NCI-H1092 treated with DMSO at 0.1 percent for 48 hours (cell line): ENCODE measurements at regions not wholly inside any gene's neighbourhood (a gene's known extent, or its start where the extent isn't known, plus 50 kb on each side); places are given as distances from the start of the nearest gene placed in this dataset.
"Not testable (repeated sequence)": the region's sequence is repeated elsewhere in the genome, so short reads cannot be mapped to it uniquely, and the experiment has no call there.

ENCODE experiments used
- DNase-seq: peaks from one replicate; lab custom pipeline; 2025; lab: John Stamatoyannopoulos, UW

- no peak for DNase-seq
These were observed 160.7 kb upstream of the LDB2 start for GRCh38 chr4:17058916-17059741.

GRCh38 chr4:17058536-17058915 is 160.1 kb upstream of the LDB2 start:
- DNase-seq, result no peak

GRCh38 chr4:17057035-17057434 is 158.6 kb upstream of the LDB2 start:
- DNase-seq, result no peak

- no peak for DNase-seq
These were observed 157.3 kb upstream of the LDB2 start for GRCh38 chr4:17055788-17056187.

- no peak for DNase-seq
These were observed 147.4 kb upstream of the LDB2 start for GRCh38 chr4:17045866-17046265.

DNA sequence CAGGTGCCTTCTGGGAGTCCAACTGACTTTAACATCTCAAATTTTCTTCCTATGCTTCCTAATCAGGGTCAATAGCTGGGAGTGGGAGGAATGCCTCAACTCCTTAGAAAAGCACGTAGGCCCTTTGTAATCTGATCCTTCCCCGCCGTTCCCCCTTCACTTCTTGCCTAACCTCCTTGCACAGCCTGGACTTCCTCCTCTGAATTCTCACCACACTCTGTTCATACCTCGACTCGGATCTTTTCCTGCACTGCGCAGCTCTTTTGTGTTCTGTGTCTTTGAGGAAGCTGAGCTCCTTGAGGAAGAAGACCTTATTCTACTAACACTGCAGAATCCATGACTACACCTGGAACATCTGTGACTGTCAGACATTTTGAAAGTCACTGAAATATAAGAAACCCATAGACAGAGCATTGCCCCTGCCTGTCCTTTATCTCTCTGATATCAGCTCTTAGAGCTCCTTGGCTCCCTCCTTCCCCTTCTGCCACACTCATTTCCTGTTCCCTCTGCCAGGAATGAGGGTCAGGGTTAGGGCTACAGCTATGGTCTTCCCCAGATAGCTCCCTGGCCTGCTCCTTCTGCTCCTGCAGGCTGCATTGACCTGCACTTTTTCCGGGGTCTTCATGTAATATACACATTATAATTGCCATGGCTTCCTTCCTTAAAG is 140.2 kb upstream of the LDB2 start:
- DNase-seq, result no peak

GRCh38 chr4:17033768-17034181 is 135.3 kb upstream of the LDB2 start:
- no peak for DNase-seq

GRCh38 chr4:17033025-17033767 is 134.8 kb upstream of the LDB2 start:
- no peak for DNase-seq

DNA sequence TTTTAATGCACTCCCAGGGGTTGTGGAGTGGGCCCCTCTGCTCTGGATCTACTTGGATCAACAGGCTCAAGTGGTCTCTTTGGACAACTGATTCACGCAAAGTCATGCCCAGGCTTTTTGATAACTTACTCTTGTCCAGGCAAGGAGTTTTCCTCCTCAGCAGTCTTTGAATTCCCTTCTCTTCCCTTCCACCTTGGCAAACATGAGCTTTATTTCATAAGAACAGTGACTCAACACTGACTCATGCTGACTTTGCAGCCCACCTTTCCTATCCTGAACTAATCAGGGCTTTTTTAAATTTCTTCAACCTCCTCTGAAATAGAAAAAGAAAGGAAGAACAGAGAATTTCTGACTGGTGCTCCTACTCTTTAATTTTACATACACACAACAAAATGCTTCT is 132.1 kb upstream of the LDB2 start:
- no peak for DNase-seq

DNA sequence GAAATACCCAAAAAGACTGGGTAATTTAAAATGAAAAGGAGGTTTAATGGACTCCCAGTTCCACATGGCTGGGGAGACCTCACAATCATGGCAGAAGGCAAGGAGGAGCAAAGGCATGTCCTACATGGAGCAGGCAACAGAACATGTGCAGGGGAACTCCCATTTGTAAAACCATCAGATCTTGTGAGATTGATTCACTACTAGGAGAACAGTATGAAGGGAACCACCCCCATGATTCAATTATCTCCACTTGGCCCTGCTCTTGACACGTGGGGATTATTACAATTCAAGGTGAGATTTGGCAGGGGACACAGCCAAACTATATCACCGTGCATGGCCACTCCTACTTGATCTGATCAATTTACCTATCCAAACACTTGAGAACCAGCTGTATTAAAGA is 131.5 kb upstream of the LDB2 start:
- DNase-seq, result no peak

GRCh38 chr4:17029432-17029831 is 131.0 kb upstream of the LDB2 start:
- no peak for DNase-seq

DNA sequence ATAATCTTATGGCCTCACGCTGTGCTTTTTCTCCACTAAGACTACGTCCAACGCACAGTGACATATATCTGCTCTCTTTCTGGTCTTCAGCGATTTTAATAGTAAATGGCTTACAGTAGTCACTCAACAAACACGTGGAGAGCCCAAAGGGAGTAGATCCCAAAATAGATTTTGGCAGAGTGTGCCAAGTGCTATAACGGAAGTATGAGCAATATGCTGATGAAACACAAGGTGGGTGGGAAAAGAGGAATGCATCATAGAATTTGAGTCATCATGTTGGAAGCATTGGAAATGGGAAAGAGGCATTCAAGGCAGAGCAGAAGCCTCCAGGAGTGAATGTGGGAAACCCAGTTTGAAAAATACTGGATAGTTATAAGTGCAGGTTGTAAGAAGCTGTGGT is 129.1 kb upstream of the LDB2 start:
- no peak for DNase-seq

GRCh38 chr4:17024425-17024824 is 126.0 kb upstream of the LDB2 start:
- no peak for DNase-seq

- DNase-seq, result no peak
These were observed 122.5 kb upstream of the LDB2 start for GRCh38 chr4:17020901-17021300.

DNA sequence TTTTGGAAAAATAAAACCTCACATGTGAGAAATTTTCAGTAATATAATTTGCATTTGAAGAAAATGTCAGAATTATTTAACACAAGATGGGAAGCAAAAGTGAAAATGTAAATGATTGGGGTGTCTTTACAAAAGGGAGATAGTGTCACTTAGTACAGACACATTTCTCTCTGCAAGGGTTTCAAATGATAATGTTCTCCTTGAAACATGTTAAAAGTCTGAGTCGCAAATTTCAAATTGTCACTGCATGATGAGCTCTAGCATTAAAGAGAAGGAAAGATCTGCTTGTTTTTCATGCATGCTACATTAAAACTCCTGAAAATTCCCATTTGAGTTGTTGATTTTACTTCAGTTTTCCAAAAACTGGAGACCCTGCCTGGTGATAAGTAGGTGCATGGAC is 122.0 kb upstream of the LDB2 start:
- no peak for DNase-seq

GRCh38 chr4:17018621-17019020 is 120.2 kb upstream of the LDB2 start:
- DNase-seq, result not testable (repeated sequence)

- DNase-seq, result no peak
These were observed 119.6 kb upstream of the LDB2 start for GRCh38 chr4:17018013-17018412.

GRCh38 chr4:17013382-17014006 is 115.0 kb upstream of the LDB2 start:
- DNase-seq, result no peak

DNA sequence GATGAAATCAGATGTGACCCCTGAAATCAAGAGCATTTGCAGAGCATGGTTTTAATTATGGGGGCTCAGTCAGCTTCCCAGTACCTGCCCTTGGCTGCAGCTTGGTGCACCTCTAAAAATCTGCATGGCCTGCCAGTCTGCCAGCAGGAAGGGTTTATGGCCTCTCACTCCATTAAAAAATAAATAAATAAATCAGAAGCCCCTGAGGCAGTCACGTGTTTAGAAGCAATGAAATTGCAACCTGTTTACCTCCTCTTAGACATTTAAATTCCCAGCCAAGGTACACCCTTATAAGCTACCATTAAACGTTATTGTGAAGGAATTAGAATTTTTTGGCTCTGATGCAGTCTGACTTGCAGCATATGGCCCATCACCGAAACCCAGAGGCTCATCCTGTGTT is 114.0 kb upstream of the LDB2 start:
- no peak for DNase-seq

DNA sequence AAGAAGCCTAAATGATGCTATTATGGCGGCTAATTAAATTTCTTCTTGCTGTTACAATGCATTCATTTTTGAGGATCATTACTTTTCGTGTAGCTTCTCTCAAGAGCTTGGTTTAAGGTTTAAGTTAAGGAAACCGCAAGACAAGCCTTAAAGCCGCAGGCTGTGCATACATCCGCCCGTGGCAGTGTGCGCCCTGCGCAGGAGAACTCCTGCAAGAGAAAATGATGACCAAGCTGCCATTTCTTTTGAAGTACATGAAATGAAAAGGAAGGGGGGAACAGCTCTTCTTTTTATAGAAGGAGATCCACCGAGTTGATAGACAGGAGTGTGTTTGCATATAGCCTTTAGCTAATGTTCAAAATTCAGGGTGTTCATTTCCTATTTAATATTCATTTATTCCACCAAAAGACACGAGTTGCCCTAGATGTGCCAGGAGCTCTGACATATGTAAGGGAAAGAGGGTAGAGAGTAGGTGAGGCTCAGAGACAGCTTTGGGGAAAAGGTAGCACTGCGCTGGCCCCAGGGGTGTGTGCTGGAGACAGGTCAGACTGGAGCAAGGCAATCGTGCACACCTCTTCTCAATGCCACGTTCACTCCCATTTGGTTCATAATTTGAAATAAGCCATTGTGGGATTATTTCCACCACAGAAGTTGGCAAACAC is 112.1 kb upstream of the LDB2 start:
- no peak for DNase-seq

GRCh38 chr4:17009871-17010367 is 111.5 kb upstream of the LDB2 start:
- DNase-seq, result no peak

GRCh38 chr4:17008834-17009345 is 110.4 kb upstream of the LDB2 start:
- no peak for DNase-seq
